ENCODE measurements at regions not wholly inside any gene's neighbourhood (a gene's known extent, or its start where the extent isn't known, plus 50 kb on each side); places are given as distances from the start of the nearest gene placed in this dataset.

- DNase-seq (ENCODE audit: low read depth, low spot score): no peak
- TF ChIP-seq CTCF (IDR thresholded peaks at IDR 0.05; ENCODE audit: low read depth, low read length): no peak
- peaks cover 21% of the 10 kb centered on the region for H3K9me3 ChIP-seq (ENCODE audit: control insufficient read depth, insufficient read depth, low read length)
- ChIA-PET CTCF (no interaction called here), POLR2A (no interaction called here)
- H3K27ac ChIP-seq (ENCODE audit: low read depth, low read length): no peak overlapping the region
- H3K4me3 ChIP-seq (ENCODE audit: low read depth, low read length): no peak overlapping the region
- H3K27me3 ChIP-seq (ENCODE audit: control insufficient read depth, insufficient read depth, low read length): no peaks in the 10 kb centered on the region
Observed at GRCh38 chr2:228373191-228373590, 191.7 kb upstream of the SPHKAP start.

GRCh38 chr2:228372212-228372611 is 190.7 kb upstream of the SPHKAP start:
- Histone ChIP-seq H3K27ac (ENCODE audit: low read depth, low read length) (no peak overlapping the region), H3K27me3 (ENCODE audit: control insufficient read depth, insufficient read depth, low read length) (no peaks in the 10 kb centered on the region), H3K9me3 (ENCODE audit: control insufficient read depth, insufficient read depth, low read length) (peaks cover 21% of the 10 kb centered on the region), H3K4me3 (ENCODE audit: low read depth, low read length) (no peak overlapping the region)
- POLR2A ChIA-PET: no interaction called here
- CTCF ChIA-PET: no interaction called here
- TF ChIP-seq CTCF (IDR thresholded peaks at IDR 0.05; ENCODE audit: low read depth, low read length): no peak
- no peak for DNase-seq (ENCODE audit: low read depth, low spot score)

- no peak for TF ChIP-seq CTCF (IDR thresholded peaks at IDR 0.05; ENCODE audit: low read depth, low read length)
- Histone ChIP-seq H3K4me3 (ENCODE audit: low read depth, low read length) (no peak overlapping the region), H3K9me3 (ENCODE audit: control insufficient read depth, insufficient read depth, low read length) (peaks cover 21% of the 10 kb centered on the region), H3K27me3 (ENCODE audit: control insufficient read depth, insufficient read depth, low read length) (no peaks in the 10 kb centered on the region), H3K27ac (ENCODE audit: low read depth, low read length) (no peak overlapping the region)
- POLR2A ChIA-PET: no interaction called here
- DNase-seq (ENCODE audit: low read depth, low spot score): no peak
- CTCF ChIA-PET: no interaction called here
Observed at GRCh38 chr2:228369400-228370031, 188.0 kb upstream of the SPHKAP start.

- CTCF ChIA-PET: no interaction called here
- DNase-seq (ENCODE audit: low read depth, low spot score): no peak
- Histone ChIP-seq H3K4me3 (ENCODE audit: low read depth, low read length) (no peak overlapping the region), H3K27me3 (ENCODE audit: control insufficient read depth, insufficient read depth, low read length) (no peaks in the 10 kb centered on the region), H3K27ac (ENCODE audit: low read depth, low read length) (no peak overlapping the region), H3K9me3 (ENCODE audit: control insufficient read depth, insufficient read depth, low read length) (peaks cover 14% of the 10 kb centered on the region)
- TF ChIP-seq CTCF (IDR thresholded peaks at IDR 0.05; ENCODE audit: low read depth, low read length): no peak
- POLR2A ChIA-PET: no interaction called here
Observed at GRCh38 chr2:228367356-228367755, 185.9 kb upstream of the SPHKAP start.

- no peak for TF ChIP-seq CTCF (IDR thresholded peaks at IDR 0.05; ENCODE audit: low read depth, low read length)
- H3K4me3 ChIP-seq (ENCODE audit: low read depth, low read length): no peak overlapping the region
- ChIA-PET POLR2A (no interaction called here), CTCF (no interaction called here)
- DNase-seq (ENCODE audit: low read depth, low spot score): no peak
- no peaks in the 10 kb centered on the region for H3K27me3 ChIP-seq (ENCODE audit: control insufficient read depth, insufficient read depth, low read length)
- H3K27ac ChIP-seq (ENCODE audit: low read depth, low read length): no peak overlapping the region
- peaks cover 6% of the 10 kb centered on the region for H3K9me3 ChIP-seq (ENCODE audit: control insufficient read depth, insufficient read depth, low read length)
Observed at GRCh38 chr2:228359473-228359872, 178.0 kb upstream of the SPHKAP start.

Data from AG04450 (cell line).